SK-N-MC (cell line): ENCODE measurements at regions not wholly inside any gene's neighbourhood (a gene's known extent, or its start where the extent isn't known, plus 50 kb on each side); places are given as distances from the start of the nearest gene placed in this dataset.

Source experiments
- EZH2 ChIP-seq: fragments of 200-600 bp; sonication (generic); IDR thresholded peaks from one replicate; pipeline ENCODE4 v1.6.1; 2017; ENCODE audit warnings: antibody characterized with exemption
- POLR2AphosphoS5 ChIP-seq: IDR thresholded peaks from 2 replicates; pipeline ENCODE4 v1.6.1; 2012; ENCODE audit warnings: mild to moderate bottlenecking, low read depth, low read length, borderline replicate concordance

- no peak for TF ChIP-seq EZH2
- no peak for TF ChIP-seq POLR2AphosphoS5
These were observed 459.7 kb downstream of the MMUT start for GRCh38 chr6:49003348-49003747.
